ENCODE measurements at regions not wholly inside any gene's neighbourhood (a gene's known extent, or its start where the extent isn't known, plus 50 kb on each side); places are given as distances from the start of the nearest gene placed in this dataset.

- ATAC-seq (replicated peaks in 1 of 4) (no peak), DNase-seq (no peak)
- Mint-ChIP-seq H3K9me3 (peaks cover 2 to 18% (median 4%) of the 10 kb centered on the region in 3 donors), H3K4me3 (no peak overlapping the region), H3K27ac (no peak overlapping the region), H3K27me3 (no peaks in the 10 kb centered on the region), H3K36me3 (no peaks in the 10 kb centered on the region), H3K4me1 (no peaks in the 10 kb centered on the region)
- H3K27ac ChIP-seq (ENCODE audit: low read length): no peak overlapping the region
- no peak overlapping the region for H3K4me3 ChIP-seq (ENCODE audit: control insufficient read depth in 1 of 2, extremely low read depth in 1 of 2, low read length in 1 of 2)
- no CpG with 5 or more reads among the region's 3 CpGs for WGBS (ENCODE audit: insufficient coverage)
- POLR2A ChIA-PET: no interaction called here
- no peaks in the 10 kb centered on the region for H3K9me3 ChIP-seq
- no peaks in the 10 kb centered on the region for H3K27me3 ChIP-seq (replicated peaks in 1 of 2; ENCODE audit: control insufficient read depth in 2 of 2, extremely low read depth in 1 of 2, insufficient read depth in 2 of 2, low read length in 1 of 2)
- H3K4me1 ChIP-seq (ENCODE audit: control insufficient read depth in 1 of 2, extremely low read depth in 1 of 2, insufficient read depth in 2 of 2, low read length in 2 of 2): no peaks in the 10 kb centered on the region
- H3K36me3 ChIP-seq (ENCODE audit: control insufficient read depth in 2 of 2, extremely low read depth in 1 of 2, insufficient read depth in 1 of 2, low read length in 1 of 2): no peaks in the 10 kb centered on the region
- CTCF ChIA-PET: no interaction called here
Measured at GRCh38 chr7:46389146-46389545, 468.1 kb upstream of the IGFBP3 start.

- H3K4me3 ChIP-seq (ENCODE audit: control insufficient read depth in 1 of 2, extremely low read depth in 1 of 2, low read length in 1 of 2): no peak overlapping the region
- WGBS (ENCODE audit: insufficient coverage): no CpG with 5 or more reads among the region's 1 CpG
- CTCF ChIA-PET: no interaction called here
Measured at GRCh38 chr7:46387646-46388045, 466.6 kb upstream of the IGFBP3 start.

DNA sequence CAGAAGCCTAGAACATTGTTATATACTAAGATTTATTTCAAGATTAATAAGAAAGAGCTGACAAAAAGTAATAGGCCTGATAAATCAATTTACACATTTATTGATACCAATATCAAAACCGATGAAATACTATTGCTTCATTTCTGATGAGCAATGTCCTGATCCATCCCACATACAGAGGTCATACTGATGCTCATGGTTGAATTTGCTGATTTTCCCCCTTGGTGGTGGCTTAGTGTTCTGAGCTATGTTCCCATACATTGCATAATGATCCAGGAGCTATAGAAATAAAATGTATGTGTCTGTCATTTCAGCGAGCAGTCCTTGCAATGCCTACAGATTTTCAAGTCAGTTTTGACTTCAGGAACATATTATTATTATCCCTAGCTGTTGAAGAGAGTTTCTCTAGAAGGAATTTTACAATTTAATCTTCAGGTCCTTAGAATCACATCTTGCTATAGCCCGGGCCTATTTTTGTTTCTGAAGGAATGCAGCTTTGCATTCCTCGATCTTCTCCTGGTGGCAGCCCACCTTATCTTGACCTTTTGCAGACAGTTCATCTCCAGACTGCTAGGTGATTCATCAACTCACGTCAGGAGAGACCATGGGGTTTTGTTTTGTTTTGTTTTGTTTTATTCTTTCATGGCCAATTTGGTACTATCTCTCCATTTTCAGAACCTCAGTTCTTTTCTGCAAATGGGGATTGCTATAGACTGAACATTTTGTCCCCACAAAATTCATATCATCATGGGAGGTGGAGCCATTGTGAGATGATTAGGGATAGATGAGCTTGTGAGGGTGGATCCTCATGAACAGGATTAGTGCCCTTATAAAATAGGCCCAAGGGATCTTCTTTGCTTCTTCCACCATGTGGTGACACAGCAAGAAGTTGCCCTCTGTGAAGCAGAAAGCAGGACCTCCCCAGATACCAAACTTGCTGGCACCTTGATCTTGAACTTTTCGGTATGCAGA, 465.6 kb upstream of the IGFBP3 start:
- H3K4me1 Mint-ChIP-seq: no peaks in the 10 kb centered on the region
- Histone ChIP-seq H3K27me3 (replicated peaks in 1 of 2; ENCODE audit: control insufficient read depth in 2 of 2, extremely low read depth in 1 of 2, insufficient read depth in 2 of 2, low read length in 1 of 2) (no peaks in the 10 kb centered on the region), H3K36me3 (ENCODE audit: control insufficient read depth in 2 of 2, extremely low read depth in 1 of 2, insufficient read depth in 1 of 2, low read length in 1 of 2) (no peaks in the 10 kb centered on the region), H3K4me3 (ENCODE audit: control insufficient read depth in 1 of 2, extremely low read depth in 1 of 2, low read length in 1 of 2) (no peak overlapping the region), H3K9me3 (no peaks in the 10 kb centered on the region), H3K4me1 (ENCODE audit: control insufficient read depth in 1 of 2, extremely low read depth in 1 of 2, insufficient read depth in 2 of 2, low read length in 2 of 2) (no peaks in the 10 kb centered on the region), H3K27ac (ENCODE audit: low read length) (no peak overlapping the region)
- 60% methylated on average over 1 of the region's 6 CpGs for WGBS (ENCODE audit: insufficient coverage)
- ATAC-seq (replicated peaks in 1 of 4) (no peak), DNase-seq (no peak)
- CTCF ChIA-PET: no interaction called here
- H3K27ac Mint-ChIP-seq: no peak overlapping the region
- POLR2A ChIA-PET: no interaction called here
- H3K4me3 Mint-ChIP-seq: no peak overlapping the region
- H3K36me3 Mint-ChIP-seq: no peaks in the 10 kb centered on the region
- no peaks in the 10 kb centered on the region for H3K27me3 Mint-ChIP-seq
- peaks cover 0 to 10% (median 4%) of the 10 kb centered on the region in 3 donors for H3K9me3 Mint-ChIP-seq

More at GRCh38 chr7:46387646-46388045, 466.6 kb upstream of the IGFBP3 start:
- Mint-ChIP-seq H3K4me3 (no peak overlapping the region), H3K4me1 (no peaks in the 10 kb centered on the region), H3K27ac (no peak overlapping the region), H3K36me3 (no peaks in the 10 kb centered on the region), H3K9me3 (peaks cover 2 to 13% (median 4%) of the 10 kb centered on the region in 3 donors), H3K27me3 (no peaks in the 10 kb centered on the region)
- H3K4me1 ChIP-seq (ENCODE audit: control insufficient read depth in 1 of 2, extremely low read depth in 1 of 2, insufficient read depth in 2 of 2, low read length in 2 of 2): no peaks in the 10 kb centered on the region
- H3K27ac ChIP-seq (ENCODE audit: low read length): no peak overlapping the region
- H3K27me3 ChIP-seq (replicated peaks in 1 of 2; ENCODE audit: control insufficient read depth in 2 of 2, extremely low read depth in 1 of 2, insufficient read depth in 2 of 2, low read length in 1 of 2): no peaks in the 10 kb centered on the region
- H3K36me3 ChIP-seq (ENCODE audit: control insufficient read depth in 2 of 2, extremely low read depth in 1 of 2, insufficient read depth in 1 of 2, low read length in 1 of 2): no peaks in the 10 kb centered on the region
- DNase-seq: no peak
- POLR2A ChIA-PET: no interaction called here
- H3K9me3 ChIP-seq: no peaks in the 10 kb centered on the region
- no peak for ATAC-seq (replicated peaks in 1 of 4)

DNA sequence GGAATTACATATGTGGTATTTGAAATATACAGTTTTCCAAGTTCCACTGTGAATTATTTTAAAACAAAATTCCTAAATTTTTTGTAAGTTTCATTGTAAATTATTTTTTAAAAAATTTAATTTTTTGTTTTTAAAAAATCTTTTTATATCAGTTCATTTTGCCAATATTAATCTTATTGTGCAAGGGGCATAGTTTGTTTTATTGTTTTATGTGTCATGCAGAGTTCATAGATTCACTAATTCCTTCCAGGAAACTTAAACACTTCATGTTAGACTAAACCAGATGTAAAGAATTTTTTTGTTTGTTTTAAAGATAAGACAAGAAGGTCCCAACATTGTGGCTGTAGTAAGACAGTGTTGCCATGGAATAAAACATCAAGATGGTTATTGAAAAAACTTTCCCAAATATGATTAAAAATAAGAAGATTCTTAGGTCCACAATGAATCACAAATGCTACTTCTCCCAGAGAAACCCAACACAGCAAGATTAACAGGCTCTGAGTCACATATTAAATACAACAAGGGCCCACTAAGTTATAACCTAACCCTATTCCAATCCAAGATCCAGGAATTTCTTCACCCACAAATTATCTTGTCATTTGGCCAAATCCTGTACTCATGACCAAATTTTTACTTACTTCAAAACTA, 464.7 kb upstream of the IGFBP3 start:
- Mint-ChIP-seq H3K27me3 (no peaks in the 10 kb centered on the region), H3K27ac (no peak overlapping the region), H3K4me1 (no peaks in the 10 kb centered on the region), H3K36me3 (no peaks in the 10 kb centered on the region), H3K9me3 (peaks cover 4 to 10% (median 4%) of the 10 kb centered on the region in 3 donors), H3K4me3 (no peak overlapping the region)
- no peaks in the 10 kb centered on the region for H3K4me1 ChIP-seq (ENCODE audit: control insufficient read depth in 1 of 2, extremely low read depth in 1 of 2, insufficient read depth in 2 of 2, low read length in 2 of 2)
- CTCF ChIA-PET: no interaction called here
- DNase-seq: no peak
- POLR2A ChIA-PET: no interaction called here
- no peak overlapping the region for H3K4me3 ChIP-seq (ENCODE audit: control insufficient read depth in 1 of 2, extremely low read depth in 1 of 2, low read length in 1 of 2)
- no peak for ATAC-seq (replicated peaks in 1 of 4)
- no peaks in the 10 kb centered on the region for H3K36me3 ChIP-seq (ENCODE audit: control insufficient read depth in 2 of 2, extremely low read depth in 1 of 2, insufficient read depth in 1 of 2, low read length in 1 of 2)
- no peaks in the 10 kb centered on the region for H3K9me3 ChIP-seq
- H3K27ac ChIP-seq (ENCODE audit: low read length): no peak overlapping the region
- H3K27me3 ChIP-seq (replicated peaks in 1 of 2; ENCODE audit: control insufficient read depth in 2 of 2, extremely low read depth in 1 of 2, insufficient read depth in 2 of 2, low read length in 1 of 2): no peaks in the 10 kb centered on the region

- DNase-seq: no peak
- POLR2A ChIA-PET: no interaction called here
- CTCF ChIA-PET: no interaction called here
- WGBS (ENCODE audit: insufficient coverage): no CpG with 5 or more reads among the region's 2 CpGs
- Histone ChIP-seq H3K27ac (ENCODE audit: low read length) (no peak overlapping the region), H3K27me3 (replicated peaks in 1 of 2; ENCODE audit: control insufficient read depth in 2 of 2, extremely low read depth in 1 of 2, insufficient read depth in 2 of 2, low read length in 1 of 2) (no peaks in the 10 kb centered on the region), H3K4me3 (ENCODE audit: control insufficient read depth in 1 of 2, extremely low read depth in 1 of 2, low read length in 1 of 2) (no peak overlapping the region), H3K36me3 (ENCODE audit: control insufficient read depth in 2 of 2, extremely low read depth in 1 of 2, insufficient read depth in 1 of 2, low read length in 1 of 2) (no peaks in the 10 kb centered on the region), H3K4me1 (ENCODE audit: control insufficient read depth in 1 of 2, extremely low read depth in 1 of 2, insufficient read depth in 2 of 2, low read length in 2 of 2) (no peaks in the 10 kb centered on the region), H3K9me3 (no peaks in the 10 kb centered on the region)
- H3K27me3 Mint-ChIP-seq: no peaks in the 10 kb centered on the region
- H3K4me1 Mint-ChIP-seq: no peaks in the 10 kb centered on the region
- H3K9me3 Mint-ChIP-seq: peaks cover under 1 to 11% (median 4%) of the 10 kb centered on the region in 3 donors
- no peak overlapping the region for H3K4me3 Mint-ChIP-seq
- ATAC-seq (replicated peaks in 1 of 4): no peak
- no peak overlapping the region for H3K27ac Mint-ChIP-seq
- no peaks in the 10 kb centered on the region for H3K36me3 Mint-ChIP-seq
Measured at GRCh38 chr7:46383605-46384004, 462.5 kb upstream of the IGFBP3 start.

DNA sequence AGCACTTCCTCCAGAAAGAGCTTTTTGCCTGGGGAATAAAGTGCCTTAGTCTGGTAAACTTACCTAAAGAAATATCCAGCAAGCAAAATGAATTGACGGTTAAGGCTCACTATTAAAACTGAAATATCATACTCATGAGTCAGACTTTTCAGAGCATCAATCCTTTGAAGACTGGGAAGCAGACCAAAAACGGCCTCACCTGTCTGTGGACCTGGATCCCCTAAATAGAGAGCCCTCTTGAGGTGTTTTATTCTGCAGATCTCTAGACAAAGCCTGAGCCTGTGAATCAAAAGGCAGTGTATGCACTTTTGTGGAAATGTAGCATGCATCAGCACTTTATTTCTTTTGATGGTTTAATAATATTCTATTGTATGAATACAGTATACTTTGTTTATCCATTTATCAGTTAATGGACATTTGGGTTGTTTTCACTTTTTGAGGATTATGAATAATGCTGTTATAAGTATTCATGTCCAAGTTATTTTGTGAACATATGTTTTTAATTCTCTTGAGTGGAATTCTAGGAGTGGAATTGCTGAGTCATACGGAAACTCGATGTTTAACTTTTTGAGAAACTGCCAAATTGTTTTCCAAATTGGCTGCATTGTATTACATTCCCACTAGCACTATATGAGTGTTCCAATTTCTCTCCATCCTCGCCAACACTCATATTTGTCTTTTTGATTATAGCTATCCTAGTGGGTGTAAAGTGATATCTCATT, 449.0 kb upstream of the IGFBP3 start:
- no peaks in the 10 kb centered on the region for H3K27me3 ChIP-seq (replicated peaks in 1 of 2; ENCODE audit: control insufficient read depth in 2 of 2, extremely low read depth in 1 of 2, insufficient read depth in 2 of 2, low read length in 1 of 2)
- DNase-seq (no peak), ATAC-seq (replicated peaks in 1 of 4) (no peak)
- H3K4me1 ChIP-seq (ENCODE audit: control insufficient read depth in 1 of 2, extremely low read depth in 1 of 2, insufficient read depth in 2 of 2, low read length in 2 of 2): no peaks in the 10 kb centered on the region
- H3K36me3 ChIP-seq (ENCODE audit: control insufficient read depth in 2 of 2, extremely low read depth in 1 of 2, insufficient read depth in 1 of 2, low read length in 1 of 2): no peaks in the 10 kb centered on the region
- Mint-ChIP-seq H3K36me3 (no peaks in the 10 kb centered on the region), H3K27me3 (no peaks in the 10 kb centered on the region), H3K27ac (no peak overlapping the region), H3K4me3 (no peak overlapping the region), H3K9me3 (peaks cover 0 to 4% (median 0%) of the 10 kb centered on the region in 3 donors), H3K4me1 (no peaks in the 10 kb centered on the region)
- H3K9me3 ChIP-seq: no peaks in the 10 kb centered on the region
- POLR2A ChIA-PET: no interaction called here
- CTCF ChIA-PET: no interaction called here
- WGBS (ENCODE audit: insufficient coverage): no CpG with 5 or more reads among the region's 5 CpGs
- no peak overlapping the region for H3K4me3 ChIP-seq (ENCODE audit: control insufficient read depth in 1 of 2, extremely low read depth in 1 of 2, low read length in 1 of 2)
- no peak overlapping the region for H3K27ac ChIP-seq (ENCODE audit: low read length)

All from T-cell (primary cell).